K562 (cell line): ENCODE measurements at regions not wholly inside any gene's neighbourhood (a gene's known extent, or its start where the extent isn't known, plus 50 kb on each side); places are given as distances from the start of the nearest gene placed in this dataset.

Source experiments
- ATAC-seq: fragments of 200-7000 bp; cut with Tn5 transposase; 3 replicates; pipeline ENCODE4 v1.9.1; 2020; ENCODE audit warnings: moderate library complexity
- BruUV-seq: library from RNA; stranded (reverse); fragments of 400-500 nt; replicated peaks from 2 replicates; lab custom pipeline; 2021; lab: Mats Ljungman, UMichigan
- CTCF ChIA-PET: fragments of 300-600 bp; formaldehyde crosslinking; extraction: SDS; loops from one replicate; lab custom pipeline; 2021; ENCODE audit warnings: low intra/inter-chr PET ratio; lab: Yijun Ruan, JAX
- POLR2A ChIA-PET: fragments of 300-600, 350-650 bp; sonication (Branson Sonifier 250); formaldehyde crosslinking; extraction: SDS; loops from one replicate; lab custom pipeline; 2021; ENCODE audit warnings: antibody characterized with exemption, inconsistent platforms; lab: Yijun Ruan, JAX
- DNase-seq, 4 experiments: peaks; one replicate each; pipeline versions ENCODE4 v3.0.0 to v3.0.0-alpha.2; 2011 to 2018; ENCODE audit warnings: low spot score in 3 of 4, mixed read lengths in 3 of 4; ENCODE audit errors: extremely low read depth in 1 of 4
- FAIRE-seq: peaks from 2 replicates; lab custom pipeline; 2011; peaks lifted over from hg19 to GRCh38; lab: Jason Lieb, UNC
- H2AFZ ChIP-seq: 2 replicates; pipeline ENCODE4 v1.6.0; 2011; ENCODE audit warnings: low read depth, low read length, control low read depth, inconsistent platforms
- H3K27ac ChIP-seq: fragments of 200-600 bp; 3 replicates; pipeline ENCODE4 v1.8.0; 2011; ENCODE audit warnings: low read depth, mild to moderate bottlenecking, control low read depth, inconsistent platforms, low read length, moderate library complexity, mixed read lengths; ENCODE audit errors: extremely low read depth
- H3K27me3 ChIP-seq, 2 experiments: fragments of 300-600 bp in 1 of 2; 2 replicates in 1 of 2; 3 replicates in 1 of 2; pipeline versions ENCODE4 v1.6.0 to v1.8.0; 2011; ENCODE audit warnings: inconsistent platforms in 2 of 2, low read length in 2 of 2, mild to moderate bottlenecking in 1 of 2, mixed read lengths in 1 of 2, moderate library complexity in 1 of 2; ENCODE audit not compliant: control insufficient read depth in 2 of 2, insufficient read depth in 2 of 2
- H3K36me3 ChIP-seq: fragments of 300-600 bp; 3 replicates; pipeline ENCODE4 v1.8.0; 2011; ENCODE audit warnings: mild to moderate bottlenecking, low read length, inconsistent platforms; ENCODE audit not compliant: control insufficient read depth, insufficient read depth
- H3K4me1 ChIP-seq, 2 experiments: fragments of 200-600 bp in 1 of 2; replicated peaks in 1 of 2; 2 replicates in 1 of 2; 3 replicates in 1 of 2; pipeline versions ENCODE4 v1.5.1 to v1.8.0; 2011; ENCODE audit warnings: inconsistent platforms in 2 of 2, low read length in 2 of 2, mild to moderate bottlenecking in 1 of 2, mixed read lengths in 1 of 2, moderate library complexity in 1 of 2; ENCODE audit not compliant: control insufficient read depth in 2 of 2, insufficient read depth in 2 of 2
- H3K4me2 ChIP-seq: 2 replicates; pipeline ENCODE4 v1.6.1; 2011; ENCODE audit warnings: low read length, control low read depth, inconsistent platforms, mixed read lengths; ENCODE audit not compliant: insufficient read depth
- H3K4me3 ChIP-seq: fragments of 200-600 bp; sonication (generic), shearing (Covaris generic); 2 replicates; pipeline ENCODE4 v1.5.1; 2016; ENCODE audit warnings: control low read depth, inconsistent platforms
- H3K79me2 ChIP-seq: fragments of 200-600 bp; 3 replicates; pipeline ENCODE4 v1.8.0; 2011; ENCODE audit warnings: low read length, inconsistent platforms; ENCODE audit not compliant: control insufficient read depth, insufficient read depth
- H3K9ac ChIP-seq, 2 experiments: 2 replicates each; pipeline versions ENCODE4 v1.6.0 to v1.6.1; 2011; ENCODE audit warnings: low read depth in 2 of 2, low read length in 2 of 2, control low read depth in 1 of 2, inconsistent platforms in 1 of 2, mild to moderate bottlenecking in 1 of 2, mixed read lengths in 1 of 2; ENCODE audit not compliant: insufficient read depth in 1 of 2
- H3K9me1 ChIP-seq: one replicate; pipeline ENCODE4 v1.6.0; 2011; ENCODE audit warnings: inconsistent platforms, mild to moderate bottlenecking, low read length, moderate library complexity; ENCODE audit not compliant: control insufficient read depth, insufficient read depth
- H3K9me3 ChIP-seq: replicated peaks from 2 replicates; pipeline ENCODE4 v1.5.1; 2011; ENCODE audit warnings: low read depth, low read length, inconsistent platforms; ENCODE audit not compliant: control insufficient read depth, insufficient read depth
- H4K20me1 ChIP-seq: replicated peaks from 2 replicates; pipeline ENCODE4 v1.6.1; 2011; ENCODE audit warnings: low read length, inconsistent platforms, mixed read lengths; ENCODE audit not compliant: control insufficient read depth, insufficient read depth
- CXXC5 ChIP-seq: fragments of 250-450 bp; sonication (Bioruptor Pico); IDR thresholded peaks from 2 replicates; pipeline ENCODE4 v1.8.0; 2022; ENCODE audit warnings: inconsistent platforms, mild to moderate bottlenecking, moderate library complexity
- SMAD3 ChIP-seq: fragments of 450-650 bp; formaldehyde crosslinking; conservative IDR thresholded peaks from 2 replicates; pipeline ENCODE4 v1.4.0; 2020; ENCODE audit warnings: mild to moderate bottlenecking
- SOX6 ChIP-seq: fragments of 450-650 bp; IDR thresholded peaks from 2 replicates; pipeline ENCODE4 v1.6.1; 2014; ENCODE audit warnings: mild to moderate bottlenecking
- ZNF133 ChIP-seq: fragments of 250-450 bp; sonication (Bioruptor Pico); IDR thresholded peaks from 2 replicates; pipeline ENCODE4 v1.4.0; 2020; ENCODE audit warnings: mild to moderate bottlenecking
- ZNF24 ChIP-seq: fragments of 450-650 bp; IDR thresholded peaks from 2 replicates; pipeline ENCODE4 v1.6.1; 2016
- ZNF324 ChIP-seq: fragments of 250-450 bp; sonication (Bioruptor Pico); IDR thresholded peaks from 2 replicates; pipeline ENCODE4 v1.4.0; 2020; ENCODE audit warnings: mild to moderate bottlenecking
- ZNF445 ChIP-seq: fragments of 250-450 bp; sonication (Bioruptor Pico); IDR thresholded peaks from 2 replicates; pipeline ENCODE4 v1.4.0; 2020; ENCODE audit warnings: low read depth, mild to moderate bottlenecking, moderate library complexity
- WGBS: fragments of 100-300 bp; shearing (Covaris generic); methylation state at CpG from one replicate; pipeline ENCODE4 v1.1.6; 2016; ENCODE audit warnings: low coverage, mixed read lengths; ENCODE audit not compliant: insufficient coverage; ENCODE audit errors: missing lambda C conversion rate; 5-methylcytosine and 5-hydroxymethylcytosine counted together
- in situ Hi-C: fragments of 300-500 bp; cut with MboI; formaldehyde crosslinking; loops from 4 replicates; pipeline ENCODE4 v1.15.0; 2018; ENCODE audit warnings: inconsistent platforms, mixed read lengths
- intact Hi-C: fragments of 100-400 bp; cut with micrococcal nuclease; formaldehyde crosslinking; loops from 2 replicates; pipeline ENCODE4 v1.14.2; 2022
- TF ChIP-seq, protein P1 (sequence below): fragments of 450-650 bp; formaldehyde crosslinking; IDR thresholded peaks from 2 replicates; pipeline ENCODE4 v1.4.0; 2020; ENCODE audit warnings: mild to moderate bottlenecking, moderate library complexity
- TF ChIP-seq, protein P2 (sequence below): fragments of 250-450 bp; sonication (Bioruptor Pico); IDR thresholded peaks from 2 replicates; pipeline ENCODE4 v1.5.0; 2021
- TF ChIP-seq, protein P3 (sequence below): fragments of 150-350 bp; conservative IDR thresholded peaks from 2 replicates; pipeline ENCODE4 v1.6.1; 2014; ENCODE audit warnings: low read length
- TF ChIP-seq, protein P4 (sequence below), 3 experiments: fragments of 200-800 bp in 1 of 3; sonication (Bioruptor generic) in 1 of 3; sonication (generic) in 1 of 3; formaldehyde crosslinking in 1 of 3; IDR thresholded peaks; 2 replicates each; pipeline versions ENCODE4 v1.6.1 to v1.8.0; 2016 to 2022; ENCODE audit warnings: mild to moderate bottlenecking in 2 of 3, missing compliant biosample characterization in 2 of 3, missing genetic modification characterization in 2 of 3, missing genetic modification reagents in 1 of 3

DNA sequence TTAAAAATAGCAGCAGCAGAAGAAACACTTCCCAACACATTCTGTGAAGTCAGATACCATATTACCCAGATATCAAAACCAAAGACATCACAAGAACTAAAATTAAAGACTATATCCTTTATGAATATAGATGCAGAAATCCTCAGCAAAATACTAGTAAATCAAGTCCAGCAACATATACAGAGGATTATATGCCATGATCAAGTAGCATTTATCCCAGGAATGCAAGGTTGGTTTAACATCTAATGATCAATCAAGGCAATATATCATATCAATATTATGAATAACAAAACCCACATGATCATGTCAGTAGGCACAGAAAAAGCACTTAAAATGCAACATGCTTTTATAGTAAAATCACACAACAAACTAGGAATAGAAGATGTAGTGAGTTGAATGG lies 88.1 kb downstream of the RPS24 start:
- no TSS peak for BruUV-seq
- H4K20me1 ChIP-seq = no peaks in the 10 kb centered on the region
- TF ChIP-seq, protein P1, sequence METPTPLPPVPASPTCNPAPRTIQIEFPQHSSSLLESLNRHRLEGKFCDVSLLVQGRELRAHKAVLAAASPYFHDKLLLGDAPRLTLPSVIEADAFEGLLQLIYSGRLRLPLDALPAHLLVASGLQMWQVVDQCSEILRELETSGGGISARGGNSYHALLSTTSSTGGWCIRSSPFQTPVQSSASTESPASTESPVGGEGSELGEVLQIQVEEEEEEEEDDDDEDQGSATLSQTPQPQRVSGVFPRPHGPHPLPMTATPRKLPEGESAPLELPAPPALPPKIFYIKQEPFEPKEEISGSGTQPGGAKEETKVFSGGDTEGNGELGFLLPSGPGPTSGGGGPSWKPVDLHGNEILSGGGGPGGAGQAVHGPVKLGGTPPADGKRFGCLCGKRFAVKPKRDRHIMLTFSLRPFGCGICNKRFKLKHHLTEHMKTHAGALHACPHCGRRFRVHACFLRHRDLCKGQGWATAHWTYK (CRISPR knock-in tag) = no peak
- TF ChIP-seq ZNF324 = peak; percentile 90
- TF ChIP-seq, all 486 proteins: peak for 1
- H3K9ac ChIP-seq = no peak overlapping the region
- in situ Hi-C loops (no loop called here), intact Hi-C loops (no loop called here)
- no peak for DNase-seq
- H2AFZ ChIP-seq = no peak overlapping the region
- H3K4me1 ChIP-seq = no peaks in the 10 kb centered on the region
- no peak overlapping the region for H3K4me3 ChIP-seq
- H3K27ac ChIP-seq = no peak overlapping the region
- ChIA-PET POLR2A (no interaction called here), CTCF (no interaction called here)
- no peaks in the 10 kb centered on the region for H3K9me3 ChIP-seq
- no peaks in the 10 kb centered on the region for H3K36me3 ChIP-seq
- no peak for ATAC-seq
- H3K79me2 ChIP-seq = no peaks in the 10 kb centered on the region
- peaks cover 1 to 7% of the 10 kb centered on the region in 2 experiments; a peak in 3 of 5 replicates for H3K27me3 ChIP-seq
- no peak for FAIRE-seq
- H3K9me1 ChIP-seq = no peaks in the 10 kb centered on the region
- no peak overlapping the region for H3K4me2 ChIP-seq

DNA sequence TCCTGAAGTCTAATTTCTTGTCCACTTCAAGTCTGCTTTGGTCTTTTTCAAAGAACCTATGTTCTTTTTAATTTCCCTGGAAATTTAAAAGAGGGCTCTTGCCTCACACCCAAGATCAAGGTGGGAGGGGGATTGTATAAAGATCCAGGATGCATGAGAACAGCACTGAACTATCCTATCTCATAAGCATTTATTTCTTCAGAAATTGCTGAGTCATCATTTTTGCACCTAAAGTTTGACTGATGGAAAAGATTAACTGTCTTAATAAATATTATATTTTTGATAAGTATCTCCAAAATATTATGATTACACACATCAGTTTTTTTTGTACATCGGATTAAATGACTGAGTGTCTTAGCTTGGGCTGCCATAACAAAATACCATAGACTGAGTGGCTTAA lies 90.5 kb downstream of the RPS24 start:
- Histone ChIP-seq H3K36me3 (no peaks in the 10 kb centered on the region), H3K9me1 (no peaks in the 10 kb centered on the region), H3K79me2 (no peaks in the 10 kb centered on the region), H3K4me3 (no peak overlapping the region), H3K9me3 (no peaks in the 10 kb centered on the region), H3K4me1 (no peaks in the 10 kb centered on the region), H4K20me1 (no peaks in the 10 kb centered on the region), H3K27ac (no peak overlapping the region), H2AFZ (no peak overlapping the region), H3K4me2 (no peak overlapping the region), H3K27me3 (no peaks in the 10 kb centered on the region), H3K9ac (no peak overlapping the region)
- DNase-seq (no peak), ATAC-seq (no peak), FAIRE-seq (no peak)
- in situ Hi-C loops (no loop called here), intact Hi-C loops (no loop called here)
- POLR2A ChIA-PET = no interaction called here
- no TSS peak for BruUV-seq
- WGBS = 0% methylated on average over 1 of the region's 1 CpG
- CTCF ChIA-PET = no interaction called here
- TF ChIP-seq, protein P2, sequence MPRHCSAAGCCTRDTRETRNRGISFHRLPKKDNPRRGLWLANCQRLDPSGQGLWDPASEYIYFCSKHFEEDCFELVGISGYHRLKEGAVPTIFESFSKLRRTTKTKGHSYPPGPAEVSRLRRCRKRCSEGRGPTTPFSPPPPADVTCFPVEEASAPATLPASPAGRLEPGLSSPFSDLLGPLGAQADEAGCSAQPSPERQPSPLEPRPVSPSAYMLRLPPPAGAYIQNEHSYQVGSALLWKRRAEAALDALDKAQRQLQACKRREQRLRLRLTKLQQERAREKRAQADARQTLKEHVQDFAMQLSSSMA = no peak
- TF ChIP-seq ZNF445 (CRISPR knock-in tag) = no peak
- no peak for TF ChIP-seq SMAD3 (CRISPR knock-in tag)
- TF ChIP-seq, protein P3, sequence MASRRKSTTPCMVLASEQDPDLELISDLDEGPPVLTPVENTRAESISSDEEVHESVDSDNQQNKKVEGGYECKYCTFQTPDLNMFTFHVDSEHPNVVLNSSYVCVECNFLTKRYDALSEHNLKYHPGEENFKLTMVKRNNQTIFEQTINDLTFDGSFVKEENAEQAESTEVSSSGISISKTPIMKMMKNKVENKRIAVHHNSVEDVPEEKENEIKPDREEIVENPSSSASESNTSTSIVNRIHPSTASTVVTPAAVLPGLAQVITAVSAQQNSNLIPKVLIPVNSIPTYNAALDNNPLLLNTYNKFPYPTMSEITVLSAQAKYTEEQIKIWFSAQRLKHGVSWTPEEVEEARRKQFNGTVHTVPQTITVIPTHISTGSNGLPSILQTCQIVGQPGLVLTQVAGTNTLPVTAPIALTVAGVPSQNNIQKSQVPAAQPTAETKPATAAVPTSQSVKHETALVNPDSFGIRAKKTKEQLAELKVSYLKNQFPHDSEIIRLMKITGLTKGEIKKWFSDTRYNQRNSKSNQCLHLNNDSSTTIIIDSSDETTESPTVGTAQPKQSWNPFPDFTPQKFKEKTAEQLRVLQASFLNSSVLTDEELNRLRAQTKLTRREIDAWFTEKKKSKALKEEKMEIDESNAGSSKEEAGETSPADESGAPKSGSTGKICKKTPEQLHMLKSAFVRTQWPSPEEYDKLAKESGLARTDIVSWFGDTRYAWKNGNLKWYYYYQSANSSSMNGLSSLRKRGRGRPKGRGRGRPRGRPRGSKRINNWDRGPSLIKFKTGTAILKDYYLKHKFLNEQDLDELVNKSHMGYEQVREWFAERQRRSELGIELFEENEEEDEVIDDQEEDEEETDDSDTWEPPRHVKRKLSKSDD = no peak
- no peak for TF ChIP-seq ZNF133 (CRISPR knock-in tag)
- TF ChIP-seq SOX6 = no peak
- TF ChIP-seq CXXC5 (CRISPR knock-in tag) = no peak
- TF ChIP-seq, protein P4, sequence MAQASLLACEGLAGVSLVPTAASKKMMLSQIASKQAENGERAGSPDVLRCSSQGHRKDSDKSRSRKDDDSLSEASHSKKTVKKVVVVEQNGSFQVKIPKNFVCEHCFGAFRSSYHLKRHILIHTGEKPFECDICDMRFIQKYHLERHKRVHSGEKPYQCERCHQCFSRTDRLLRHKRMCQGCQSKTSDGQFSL (CRISPR knock-in tag; IDR thresholded peaks at IDR 0.05) = no peak
- TF ChIP-seq, protein P4 (tag; IDR thresholded peaks at IDR 0.05) = no peak
- TF ChIP-seq ZNF24 = no peak
